GM18519 (cell line): ENCODE measurements at regions not wholly inside any gene's neighbourhood (a gene's known extent, or its start where the extent isn't known, plus 50 kb on each side); places are given as distances from the start of the nearest gene placed in this dataset.
"Not testable (repeated sequence)": the region's sequence is repeated elsewhere in the genome, so short reads cannot be mapped to it uniquely, and the experiment has no call there.

ENCODE experiments used
- ATAC-seq: cut with Tn5 transposase; IDR thresholded peaks from one replicate; pipeline ENCODE4 v1.9.1; 2021; ENCODE audit warnings: mild to moderate bottlenecking, moderate library complexity; ENCODE audit not compliant: unreplicated experiment, low FRiP score

DNA sequence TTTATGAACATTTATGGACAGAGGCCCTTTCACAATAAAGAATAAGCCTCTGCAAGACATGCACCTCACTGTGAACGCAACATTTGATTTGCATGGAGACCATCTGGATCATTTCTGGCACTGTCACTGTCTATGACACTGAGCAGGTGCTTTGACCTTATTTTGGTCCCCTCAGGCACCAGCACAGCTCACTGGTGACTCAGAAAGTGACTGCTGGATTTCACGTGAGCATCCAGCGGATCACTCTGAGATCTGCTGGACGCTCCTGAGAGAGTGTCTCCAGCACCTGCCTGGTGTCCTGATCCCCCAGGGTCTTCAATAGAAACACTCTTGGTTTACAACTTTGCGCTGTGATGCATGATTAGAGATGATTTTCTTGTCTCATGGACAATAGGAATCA, 375.7 kb downstream of the TENT5A start:
- ATAC-seq: no peak

DNA sequence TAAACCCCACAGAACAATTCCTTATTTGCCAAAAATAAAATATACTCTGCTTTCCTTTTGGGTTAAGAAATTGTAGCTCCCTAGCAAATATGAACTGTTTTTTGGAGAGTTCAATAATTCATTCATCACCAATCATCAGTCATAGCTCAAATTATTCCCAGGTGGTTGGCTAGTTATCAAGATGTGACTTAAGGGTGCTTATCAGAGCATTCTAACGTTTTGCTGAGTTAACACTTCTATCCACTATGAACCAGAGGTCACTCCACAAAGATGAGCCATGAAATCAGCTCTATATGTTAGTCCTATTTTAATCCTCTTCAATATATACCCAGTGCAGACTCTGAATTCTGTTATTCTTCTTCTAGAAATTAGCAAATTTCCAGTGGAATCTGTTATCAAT, 379.1 kb downstream of the TENT5A start:
- ATAC-seq: no peak

DNA sequence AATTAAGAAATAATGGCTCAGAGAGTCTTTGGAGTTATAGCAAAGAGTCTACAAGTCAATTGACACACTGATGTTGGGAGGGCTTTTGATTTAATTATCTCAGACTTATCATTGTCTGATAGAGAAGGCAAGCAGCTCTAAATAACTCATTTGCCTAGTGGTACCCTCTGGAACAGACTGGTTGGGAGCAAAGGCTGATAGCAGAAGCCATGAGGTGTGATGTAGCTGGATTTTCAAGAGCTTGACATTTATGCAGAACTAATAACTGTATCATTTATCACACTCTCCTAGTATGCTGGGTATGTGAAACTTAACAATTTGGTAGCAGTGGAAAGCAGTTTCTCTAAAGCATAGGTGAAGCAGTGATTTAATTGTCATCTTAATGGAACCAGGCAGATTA, 380.6 kb downstream of the TENT5A start:
- no peak for ATAC-seq

DNA sequence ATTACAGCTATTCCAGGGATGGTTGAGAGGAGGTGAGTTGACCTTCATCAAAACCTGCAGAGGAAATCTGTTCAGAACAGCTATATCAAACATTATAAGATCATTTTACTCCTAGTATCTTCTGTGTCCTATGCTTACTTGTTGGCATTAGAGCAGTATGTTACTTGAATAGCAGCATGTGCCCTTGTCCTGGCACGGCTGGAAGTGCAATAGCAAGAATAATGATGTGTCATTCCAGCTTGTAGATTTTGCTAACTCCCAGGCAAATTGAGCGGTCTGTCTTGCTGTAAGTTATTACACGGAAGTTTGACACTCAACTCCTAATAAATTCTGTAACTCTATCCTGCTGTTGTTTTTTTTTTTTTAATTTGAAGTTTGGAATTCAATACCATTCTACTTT, 385.5 kb downstream of the TENT5A start:
- ATAC-seq: no peak

DNA sequence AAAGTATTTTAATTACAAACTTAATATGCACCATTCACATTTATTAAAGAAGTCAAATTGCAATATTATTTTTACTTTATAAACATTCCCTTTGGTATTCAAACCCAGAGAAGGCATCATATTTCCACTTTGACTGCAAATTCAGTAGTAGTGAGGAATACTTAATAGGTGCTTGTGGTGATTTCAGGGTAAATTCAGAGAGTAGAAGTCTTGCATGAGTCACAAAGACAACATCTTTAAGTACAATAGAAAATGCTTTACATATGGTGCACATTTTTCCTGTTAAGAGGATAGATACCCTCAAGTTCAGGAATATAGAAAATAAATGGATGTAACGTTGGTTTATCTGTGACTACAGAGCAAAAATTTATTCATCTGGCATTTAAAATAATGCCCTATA, 390.2 kb downstream of the TENT5A start:
- no peak for ATAC-seq

DNA sequence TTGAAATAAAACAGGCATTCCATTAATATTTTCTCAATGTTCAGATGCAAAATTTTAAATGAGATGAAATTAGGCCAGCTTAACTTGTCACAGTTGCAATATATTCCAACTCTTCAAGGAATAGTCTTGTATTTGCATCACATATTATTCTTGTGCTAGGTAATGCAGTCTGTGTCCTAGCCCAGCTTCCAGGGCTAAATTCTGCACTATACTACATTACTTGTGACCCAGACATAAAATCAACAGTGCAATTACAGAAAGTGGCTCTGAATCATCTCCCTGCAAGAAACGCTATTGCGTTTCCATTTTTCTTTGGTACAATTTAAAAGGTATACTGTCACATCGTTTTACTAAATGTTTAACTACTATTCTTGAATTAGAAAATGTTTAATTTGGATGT, 399.2 kb downstream of the TENT5A start:
- ATAC-seq: no peak

DNA sequence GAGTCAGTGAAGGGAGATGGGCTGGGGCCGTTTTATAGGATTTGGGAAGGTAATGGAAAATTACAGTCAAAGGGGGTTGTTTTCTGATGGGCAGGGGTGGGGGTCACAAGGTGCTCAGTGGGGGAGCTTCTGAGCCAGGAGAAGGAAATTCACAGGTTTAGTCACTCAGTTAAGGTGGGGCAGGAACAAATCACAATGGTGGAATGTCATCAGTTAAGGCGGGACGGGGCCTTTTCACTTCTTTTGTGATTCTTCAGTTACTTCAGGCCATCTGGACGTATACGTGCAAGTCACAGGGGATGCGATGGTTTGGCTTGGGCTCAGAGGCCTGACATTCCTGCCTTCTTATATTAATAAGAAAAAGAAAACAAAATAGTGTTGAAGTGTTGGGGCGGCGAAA, 408.5 kb downstream of the TENT5A start:
- ATAC-seq: not testable (repeated sequence)

DNA sequence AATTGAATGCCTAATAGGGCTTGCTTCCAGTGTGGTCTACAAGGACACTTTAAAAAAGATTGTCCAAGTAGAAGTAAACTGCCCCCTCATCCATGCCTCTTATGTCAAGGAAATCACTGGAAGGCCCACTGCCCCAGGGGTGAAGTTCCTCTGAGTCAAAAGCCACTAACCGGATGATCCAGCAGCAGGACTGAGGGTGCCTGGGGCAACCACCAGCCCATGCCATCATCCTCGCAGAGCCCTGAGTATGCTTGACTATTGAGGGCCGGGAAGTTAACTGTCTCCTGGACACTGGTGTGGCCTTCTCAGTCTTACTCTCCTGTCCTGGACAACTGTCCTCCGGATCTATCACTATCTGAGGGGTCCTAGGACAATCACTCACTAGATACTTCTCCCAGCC, 411.5 kb downstream of the TENT5A start:
- no peak for ATAC-seq

DNA sequence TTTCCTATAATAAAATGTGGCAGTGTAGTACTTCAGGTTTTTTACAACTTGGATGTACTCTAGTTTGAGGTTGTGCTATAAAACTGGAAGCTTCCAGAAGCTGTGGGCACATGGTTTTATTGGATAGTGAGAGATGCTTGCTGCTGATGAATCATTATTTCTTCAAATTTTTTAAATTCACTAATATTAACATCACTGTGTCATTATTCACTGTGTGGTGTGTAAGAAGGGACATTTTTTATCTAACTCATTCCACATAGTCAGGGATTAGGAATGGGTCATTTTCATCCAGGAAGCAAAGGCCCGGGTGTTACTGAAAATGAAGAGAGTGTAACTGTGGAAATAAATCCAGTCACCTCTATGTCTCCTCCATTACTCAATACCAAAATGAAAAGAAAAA, 421.0 kb downstream of the TENT5A start:
- no peak for ATAC-seq

DNA sequence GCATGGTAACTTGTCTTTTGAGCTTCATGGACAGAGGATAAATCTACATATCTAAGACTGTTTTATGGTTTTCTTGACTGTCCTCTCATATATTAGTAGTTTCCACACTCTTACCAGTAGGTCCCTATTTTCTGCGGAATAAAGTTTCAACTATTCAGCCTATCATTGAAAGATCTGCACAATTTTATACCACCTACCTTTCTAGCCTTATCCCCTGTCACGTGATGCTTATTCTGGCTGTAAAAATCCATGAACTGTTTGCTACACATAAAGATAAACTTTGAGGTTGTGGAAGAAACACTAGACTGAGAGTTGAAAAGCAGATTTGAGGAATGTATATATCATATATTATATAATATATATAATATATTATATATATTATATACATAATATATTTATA, 423.8 kb downstream of the TENT5A start:
- ATAC-seq: no peak

DNA sequence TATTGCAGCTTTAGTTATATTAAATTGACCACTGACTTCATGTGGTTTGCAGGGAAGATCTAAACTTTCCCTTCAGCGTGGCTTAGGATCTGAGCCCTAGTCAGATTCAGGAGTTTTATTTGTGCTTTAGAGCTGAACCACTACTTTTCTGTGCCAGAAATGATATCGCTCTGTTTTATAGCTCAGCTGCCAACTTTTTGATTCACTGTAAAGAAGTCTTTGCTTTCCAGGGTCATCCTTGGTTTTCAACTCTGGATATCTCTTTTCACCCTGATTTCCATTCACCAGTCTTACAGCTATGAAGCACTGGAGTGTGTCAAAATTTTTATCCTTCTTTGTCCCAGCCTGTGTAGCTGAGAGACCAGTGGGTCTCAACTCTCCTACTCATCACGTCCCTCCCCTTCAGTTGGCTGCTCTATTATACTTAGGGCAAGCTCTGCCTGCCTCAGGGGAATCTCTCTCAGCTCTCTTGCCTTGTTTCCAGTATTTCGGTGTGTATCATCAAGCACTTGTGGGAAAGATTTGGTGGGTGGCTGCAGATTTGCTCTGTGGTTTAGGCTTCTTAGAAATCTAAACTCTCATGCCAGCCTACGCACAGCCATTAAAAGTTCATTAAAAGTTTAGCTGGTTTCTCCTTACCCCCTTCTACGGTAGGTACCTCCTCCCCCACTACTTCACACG, 425.5 kb downstream of the TENT5A start:
- no peak for ATAC-seq

DNA sequence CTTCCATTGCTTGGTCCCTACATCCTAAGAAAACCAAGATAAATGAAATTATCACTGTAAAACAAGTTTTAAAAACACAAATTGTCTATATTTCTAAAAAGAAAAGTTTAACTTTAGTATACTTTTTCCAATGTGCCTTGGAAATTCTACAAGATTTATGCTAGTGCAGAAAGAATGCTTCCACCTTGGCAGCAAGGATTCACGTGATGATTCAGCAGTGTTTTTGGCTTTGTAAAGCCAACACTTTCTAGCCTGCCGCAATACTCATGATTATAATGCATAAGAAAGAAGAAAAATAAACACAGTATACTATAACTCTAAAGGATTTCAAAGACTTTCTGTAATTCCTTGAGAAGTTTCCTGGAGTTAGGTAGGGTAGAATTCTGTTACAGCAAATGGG, 442.7 kb downstream of the TENT5A start:
- no peak for ATAC-seq

DNA sequence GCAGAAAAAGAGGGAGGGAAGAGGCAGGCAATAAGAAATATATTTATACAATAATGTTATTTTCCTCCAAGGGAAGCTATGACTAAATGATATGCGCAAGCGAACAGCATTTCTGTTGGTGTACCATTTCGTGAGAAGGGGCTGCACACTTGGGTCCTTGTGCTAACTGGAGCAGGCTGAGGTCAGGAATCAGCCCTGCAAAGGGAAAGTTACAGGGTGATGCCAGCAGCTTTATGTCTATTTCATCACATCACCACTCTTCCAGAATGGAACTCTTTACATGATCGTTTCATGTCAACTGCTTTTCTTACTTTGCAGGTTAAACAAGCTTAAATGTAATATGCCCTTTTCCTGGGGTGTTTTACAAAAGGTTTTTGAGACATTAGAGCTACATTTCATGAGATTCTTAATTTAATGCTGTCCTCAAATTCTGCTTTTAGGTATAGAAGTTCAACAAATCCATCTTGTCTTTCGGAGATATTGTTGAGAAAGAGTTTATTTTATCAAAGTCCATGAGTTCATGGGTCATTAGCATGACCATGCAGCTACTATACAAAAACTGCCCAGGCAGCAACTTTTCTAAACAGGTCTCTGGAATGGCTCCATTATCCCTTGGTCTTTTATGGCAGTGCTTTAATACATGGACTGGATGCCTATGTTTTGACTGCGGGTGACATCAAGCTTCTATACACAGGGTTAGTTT, 443.8 kb downstream of the TENT5A start:
- ATAC-seq: no peak

DNA sequence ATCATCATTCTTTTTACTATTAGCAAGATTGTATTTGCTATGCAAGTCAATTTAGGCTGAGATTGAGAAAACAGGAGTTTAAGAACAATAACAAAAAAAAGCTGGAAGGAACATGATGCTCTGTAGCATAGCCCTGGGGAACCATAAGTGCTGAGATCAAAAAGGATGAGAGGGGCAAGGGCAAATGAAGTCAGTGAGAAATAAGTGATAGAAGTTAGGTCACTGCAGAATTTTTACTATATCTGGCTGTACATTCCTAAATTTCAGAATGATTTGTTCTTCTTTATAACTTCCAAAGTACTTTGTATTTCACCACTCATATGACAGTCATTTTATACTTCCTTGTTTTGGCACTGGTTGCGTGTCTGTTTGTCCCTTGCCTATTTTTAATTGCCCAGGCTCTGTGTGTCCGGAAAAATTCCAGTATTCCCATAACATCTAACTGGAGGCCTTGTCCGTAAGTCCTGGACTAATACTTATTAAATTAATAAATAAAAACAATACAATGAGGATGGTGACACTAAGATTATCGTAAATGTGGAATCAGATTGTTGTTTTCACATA, 444.7 kb downstream of the TENT5A start:
- no peak for ATAC-seq

DNA sequence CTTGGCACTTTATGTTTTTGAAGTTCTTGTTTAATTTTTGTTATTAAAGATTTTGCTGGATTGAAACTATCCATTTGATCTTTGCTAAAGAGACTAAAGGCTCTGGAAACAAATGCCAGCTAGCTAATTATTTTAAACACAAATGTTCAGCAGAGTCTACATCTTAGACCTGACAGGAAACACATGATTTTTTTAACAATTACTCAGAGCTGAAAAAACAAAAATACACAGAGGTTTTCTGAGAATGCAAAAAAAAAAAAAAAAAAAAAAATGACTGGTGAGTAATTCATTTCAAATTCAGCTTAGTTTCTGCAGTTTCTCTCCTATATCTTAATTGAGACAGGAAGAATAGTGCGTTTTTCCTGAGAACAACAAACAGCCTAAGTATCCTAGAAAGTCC, 448.0 kb downstream of the TENT5A start:
- no peak for ATAC-seq

DNA sequence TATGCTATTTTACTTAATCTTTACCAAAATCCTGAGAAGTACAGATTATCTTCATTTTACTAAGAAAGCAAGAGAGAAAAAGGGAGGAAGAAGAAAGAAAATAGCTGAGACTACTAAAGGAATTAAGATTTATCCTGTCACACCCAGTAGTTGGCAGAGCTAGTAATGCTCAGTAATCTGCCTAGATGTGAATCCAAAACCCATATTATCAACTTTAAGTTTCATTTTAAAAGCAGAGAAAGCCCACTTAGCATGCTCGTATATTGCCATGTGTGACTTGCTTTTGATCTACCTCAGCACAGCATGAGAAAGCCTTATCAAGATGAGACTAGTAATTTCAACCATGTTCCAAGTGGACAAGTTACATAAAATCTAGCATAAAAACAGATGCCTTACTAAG, 451.5 kb downstream of the TENT5A start:
- no peak for ATAC-seq

DNA sequence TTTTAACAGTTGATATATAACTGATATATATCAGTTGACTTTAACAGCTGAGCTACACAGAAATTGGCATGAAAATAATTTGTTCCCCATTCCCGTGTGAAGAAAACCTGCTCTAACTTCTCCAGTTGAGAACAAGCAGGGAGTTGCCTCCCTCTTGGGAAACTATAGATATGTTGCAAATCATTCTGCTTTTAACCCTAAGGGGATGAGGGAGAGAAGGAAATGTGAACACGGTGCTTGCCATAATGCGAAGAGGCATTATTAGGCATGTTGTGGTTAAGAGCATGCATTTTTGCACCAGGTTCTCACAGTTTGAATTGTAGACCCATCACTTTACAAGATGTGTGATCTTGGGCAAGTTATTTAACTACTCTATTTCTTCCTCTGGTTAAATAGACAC, 453.7 kb downstream of the TENT5A start:
- no peak for ATAC-seq

DNA sequence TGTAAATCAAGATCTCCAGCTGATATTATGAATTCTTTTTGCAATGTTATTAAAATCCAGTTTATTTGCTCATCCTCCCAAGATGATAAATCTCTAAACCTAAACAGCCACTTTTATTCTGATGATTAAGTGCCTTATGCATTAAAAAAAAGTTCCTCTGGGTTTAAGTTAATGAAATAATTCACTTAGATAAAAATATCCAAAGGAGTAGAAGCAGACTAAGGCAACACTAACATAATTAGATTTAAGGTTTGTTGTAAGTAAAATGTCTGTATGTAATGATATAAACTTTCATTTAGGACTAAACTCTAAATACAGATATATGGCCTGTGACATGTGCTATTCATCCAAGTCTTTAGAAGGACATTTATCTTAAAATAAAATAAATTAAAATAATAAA, 457.2 kb downstream of the TENT5A start:
- no peak for ATAC-seq

DNA sequence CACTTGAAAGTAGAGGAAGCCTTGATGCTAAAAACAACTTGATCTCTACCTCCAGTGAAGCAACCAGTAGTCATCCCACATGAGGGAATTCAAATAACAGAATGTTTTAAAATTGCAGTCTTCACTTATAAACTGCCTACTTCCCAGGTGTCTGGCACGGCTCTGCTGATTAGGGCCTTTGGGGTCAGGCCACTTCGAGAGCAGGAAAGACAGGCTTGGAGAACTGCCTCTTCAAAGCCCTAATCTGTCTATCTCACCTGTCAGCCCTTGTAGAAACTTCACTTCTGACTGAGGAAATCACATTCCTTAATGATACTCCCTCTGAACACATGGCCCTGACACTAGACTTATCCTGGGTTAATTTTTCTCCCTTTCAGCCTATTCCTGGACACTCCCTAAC, 458.6 kb downstream of the TENT5A start:
- ATAC-seq: no peak

DNA sequence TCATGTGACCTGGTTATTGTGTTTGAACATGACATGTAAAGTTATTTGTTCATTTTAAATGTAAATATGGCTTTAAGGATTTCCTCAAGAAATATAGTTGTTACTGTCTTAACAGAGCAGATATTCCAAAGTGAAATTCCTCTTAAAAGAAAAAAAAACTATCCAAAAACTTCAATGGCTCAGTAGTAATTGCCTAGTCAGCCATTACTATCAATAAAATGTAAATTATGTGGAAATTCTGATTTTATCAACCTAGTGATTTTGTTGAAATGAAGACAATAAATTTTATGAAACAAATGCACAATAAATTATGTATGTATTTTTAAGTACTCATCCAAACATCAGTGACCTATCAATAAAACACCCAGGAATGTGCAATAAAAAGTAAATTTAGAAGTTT, 463.3 kb downstream of the TENT5A start:
- ATAC-seq: no peak

DNA sequence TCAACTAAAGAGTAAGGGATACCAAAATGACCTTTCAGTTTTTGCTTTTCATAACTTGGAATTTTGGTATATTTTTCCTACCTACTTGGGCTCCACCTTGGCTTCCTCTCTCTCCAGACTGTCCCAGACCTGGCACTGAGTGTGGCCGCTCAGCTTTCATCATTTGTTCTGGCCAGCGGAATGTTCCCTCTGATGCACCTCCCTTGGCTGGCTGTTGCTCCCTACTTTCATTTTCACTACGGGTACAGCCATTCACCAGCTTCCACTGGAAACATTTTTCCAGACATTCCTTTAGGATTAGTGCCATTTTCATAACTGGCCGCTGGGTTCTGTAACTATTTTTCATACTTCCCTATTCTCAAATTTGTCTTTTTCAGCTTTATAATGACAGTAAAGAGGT, 487.4 kb downstream of the TENT5A start:
- no peak for ATAC-seq

DNA sequence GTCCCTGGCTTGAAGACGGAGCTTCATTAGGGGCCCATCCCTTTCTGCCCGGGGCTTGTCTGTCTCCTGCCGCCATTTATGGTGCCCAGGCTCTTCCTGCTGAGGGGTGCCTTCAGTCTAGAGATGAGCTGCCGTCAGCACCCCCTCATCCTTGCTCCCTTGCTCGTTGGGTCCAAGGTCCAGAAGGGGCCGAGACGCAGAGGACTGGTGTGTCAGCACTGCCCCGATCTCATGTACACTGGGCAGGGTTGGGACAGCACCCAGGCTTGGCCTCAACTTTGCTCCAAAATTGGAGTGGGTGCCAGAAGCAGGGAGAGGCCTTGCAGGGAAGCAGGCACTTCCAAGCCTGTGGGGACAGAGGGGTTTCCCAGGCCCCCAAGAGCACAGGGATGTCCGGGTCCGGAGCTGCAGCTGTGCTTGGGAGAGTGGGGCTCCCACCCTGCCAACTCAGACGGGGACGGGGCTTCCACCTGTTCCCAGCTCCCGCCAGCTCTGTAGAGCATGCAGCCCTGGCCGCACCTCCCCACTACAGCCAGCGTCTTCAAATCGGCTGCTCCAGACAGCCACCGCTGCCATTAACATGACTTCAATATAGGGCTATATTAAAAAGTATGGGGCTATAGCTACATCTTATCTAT, 488.8 kb downstream of the TENT5A start:
- no peak for ATAC-seq
